GM20000 (cell line): ENCODE measurements at regions not wholly inside any gene's neighbourhood (a gene's known extent, or its start where the extent isn't known, plus 50 kb on each side); places are given as distances from the start of the nearest gene placed in this dataset.

Source experiments
- DNase-seq: peaks from one replicate; pipeline ENCODE4 v3.0.0; 2012; ENCODE audit warnings: low spot score
- CTCF ChIP-seq: IDR thresholded peaks from 2 replicates; pipeline ENCODE4 v1.5.1; 2012; ENCODE audit warnings: mild to moderate bottlenecking, control low read depth; ENCODE audit errors: extremely low read depth, missing control alignments

- no peak for DNase-seq
- TF ChIP-seq CTCF, result no peak
These were observed 964.4 kb upstream of the GOT2 start for GRCh38 chr16:59698346-59699020.

- no peak for DNase-seq
- TF ChIP-seq CTCF, result no peak
These were observed 963.6 kb upstream of the GOT2 start for GRCh38 chr16:59697761-59698160.

- no peak for TF ChIP-seq CTCF
- no peak for DNase-seq
These were observed 963.1 kb upstream of the GOT2 start for GRCh38 chr16:59697236-59697635.

GRCh38 chr16:59696495-59696894, 962.4 kb upstream of the GOT2 start:
- no peak for DNase-seq
- TF ChIP-seq CTCF, result no peak

- no peak for DNase-seq
- no peak for TF ChIP-seq CTCF
These were observed 956.1 kb upstream of the GOT2 start for GRCh38 chr16:59690216-59690615.

- no peak for DNase-seq
These were observed 953.9 kb upstream of the GOT2 start for GRCh38 chr16:59688006-59688405.

GRCh38 chr16:59686405-59686804, 952.3 kb upstream of the GOT2 start:
- no peak for TF ChIP-seq CTCF
- no peak for DNase-seq

More at GRCh38 chr16:59688006-59688405, 953.9 kb upstream of the GOT2 start:
- TF ChIP-seq CTCF, result no peak
